IMR-90 (cell line): ENCODE measurements at regions not wholly inside any gene's neighbourhood (a gene's known extent, or its start where the extent isn't known, plus 50 kb on each side); places are given as distances from the start of the nearest gene placed in this dataset.

Source experiments
- ATAC-seq: fragments of 200-7000 bp; cut with Tn5 transposase; 2 replicates; pipeline ENCODE4 v1.9.1; 2020; ENCODE audit warnings: low read depth, mild to moderate bottlenecking, moderate library complexity
- BruUV-seq: library from RNA; stranded (reverse); fragments of 400-500 nt; replicated peaks from 2 replicates; lab custom pipeline; 2021; lab: Mats Ljungman, UMichigan
- CTCF ChIA-PET: fragments of 300-600 bp; formaldehyde crosslinking; extraction: SDS; loops from one replicate; lab custom pipeline; 2021; ENCODE audit warnings: antibody characterized with exemption; lab: Yijun Ruan, JAX
- POLR2A ChIA-PET: fragments of 300-600 bp; sonication (Branson Sonifier 250); formaldehyde crosslinking; loops from one replicate; lab custom pipeline; 2022; ENCODE audit warnings: antibody characterized with exemption; ENCODE audit not compliant: unreplicated experiment; lab: Charles Lee
- DNase-seq: peaks from one replicate; pipeline ENCODE4 v3.0.0; 2013
- H2AFZ ChIP-seq: replicated peaks from 2 replicates; pipeline ENCODE3; 2013; ENCODE audit warnings: low read length, mild to moderate bottlenecking; ENCODE audit not compliant: poor library complexity
- H2AK5ac ChIP-seq: 2 replicates; pipeline ENCODE4 v1.6.1; 2013; ENCODE audit warnings: low read depth, low read length, inconsistent platforms
- H2AK9ac ChIP-seq: replicated peaks from 2 replicates; pipeline ENCODE3; 2013; ENCODE audit warnings: mild to moderate bottlenecking, low read depth, low read length, moderate library complexity; ENCODE audit not compliant: poor library complexity
- H2BK120ac ChIP-seq: 2 replicates; pipeline ENCODE4 v1.6.1; 2013; ENCODE audit warnings: low read depth, low read length, inconsistent platforms
- H2BK15ac ChIP-seq: 3 replicates; pipeline ENCODE4 v1.6.1; 2013; ENCODE audit warnings: low read depth, low read length, inconsistent platforms
- H2BK20ac ChIP-seq: 2 replicates; pipeline ENCODE4 v1.6.1; 2013; ENCODE audit warnings: low read depth, mild to moderate bottlenecking, inconsistent platforms, low read length, moderate library complexity
- H2BK5ac ChIP-seq: 2 replicates; pipeline ENCODE4 v1.6.1; 2013; ENCODE audit warnings: mild to moderate bottlenecking, low read depth, low read length, inconsistent platforms; ENCODE audit not compliant: poor library complexity, severe bottlenecking
- H3K14ac ChIP-seq: replicated peaks from 2 replicates; pipeline ENCODE4 v1.6.1; 2013; ENCODE audit warnings: low read depth, low read length, inconsistent platforms
- H3K18ac ChIP-seq: 2 replicates; pipeline ENCODE4 v1.6.1; 2013; ENCODE audit warnings: low read depth, low read length, control low read depth
- H3K23ac ChIP-seq: 2 replicates; pipeline ENCODE4 v1.6.1; 2013; ENCODE audit warnings: low read depth, low read length, inconsistent platforms
- H3K27ac ChIP-seq: 2 replicates; pipeline ENCODE4 v1.5.1; 2013; ENCODE audit warnings: mild to moderate bottlenecking, control low read depth, low read length; ENCODE audit not compliant: insufficient read depth
- H3K27me3 ChIP-seq: 2 replicates; pipeline ENCODE4 v1.6.1; 2013; ENCODE audit warnings: low read length; ENCODE audit not compliant: control insufficient read depth, insufficient read depth
- H3K36me3 ChIP-seq: 2 replicates; pipeline ENCODE4 v1.6.1; 2013; ENCODE audit warnings: low read length, mixed read lengths; ENCODE audit not compliant: control insufficient read depth, insufficient read depth
- H3K4ac ChIP-seq: 2 replicates; pipeline ENCODE4 v1.6.1; 2013; ENCODE audit warnings: low read depth, low read length, inconsistent platforms
- H3K4me1 ChIP-seq: 2 replicates; pipeline ENCODE4 v1.6.1; 2013; ENCODE audit warnings: low read length, mixed read lengths; ENCODE audit not compliant: control insufficient read depth, insufficient read depth
- H3K4me2 ChIP-seq: 2 replicates; pipeline ENCODE4 v1.6.1; 2013; ENCODE audit warnings: low read depth, mild to moderate bottlenecking, control low read depth, low read length, moderate library complexity
- H3K4me3 ChIP-seq: 2 replicates; pipeline ENCODE4 v1.5.1; 2013; ENCODE audit warnings: low read depth, mild to moderate bottlenecking, control low read depth, low read length, moderate library complexity; ENCODE audit not compliant: insufficient read depth
- H3K56ac ChIP-seq: 2 replicates; pipeline ENCODE4 v1.6.1; 2013; ENCODE audit warnings: low read length, inconsistent platforms; ENCODE audit not compliant: insufficient read depth; ENCODE audit errors: extremely low read depth
- H3K79me1 ChIP-seq, 2 experiments: 2 replicates each; pipeline ENCODE4 v1.6.1; 2013; ENCODE audit warnings: low read length in 2 of 2, inconsistent platforms in 1 of 2, low read depth in 1 of 2
- H3K9ac ChIP-seq: 2 replicates; pipeline ENCODE4 v1.6.1; 2013; ENCODE audit warnings: low read depth, low read length, control low read depth
- H3K9me1 ChIP-seq: 2 replicates; pipeline ENCODE4 v1.6.1; 2013; ENCODE audit warnings: low read length, inconsistent platforms; ENCODE audit not compliant: insufficient read depth
- H3K9me3 ChIP-seq: 2 replicates; pipeline ENCODE4 v1.6.1; 2013; ENCODE audit warnings: low read length; ENCODE audit not compliant: control insufficient read depth, insufficient read depth
- H4K20me1 ChIP-seq: 2 replicates; pipeline ENCODE4 v1.6.1; 2013; ENCODE audit warnings: low read length, inconsistent platforms; ENCODE audit not compliant: insufficient read depth
- H4K5ac ChIP-seq: 2 replicates; pipeline ENCODE4 v1.6.1; 2013; ENCODE audit warnings: mild to moderate bottlenecking, low read depth, low read length, control low read depth
- H4K8ac ChIP-seq, 2 experiments: 2 replicates each; pipeline ENCODE4 v1.6.1; 2013; ENCODE audit warnings: low read depth in 2 of 2, low read length in 2 of 2, control low read depth in 1 of 2, inconsistent platforms in 1 of 2
- H4K91ac ChIP-seq: 2 replicates; pipeline ENCODE4 v1.6.1; 2013; ENCODE audit warnings: low read depth, low read length, inconsistent platforms; ENCODE audit not compliant: insufficient read depth
- BHLHE40 ChIP-seq: fragments of 150-350 bp; IDR thresholded peaks from 2 replicates; pipeline ENCODE4 v1.6.1; 2016; ENCODE audit warnings: mild to moderate bottlenecking, low read depth, low read length
- FOS ChIP-seq: fragments of 150-350 bp; IDR thresholded peaks from 2 replicates; pipeline ENCODE4 v1.6.1; 2016; ENCODE audit warnings: low read depth, low read length
- MAFK ChIP-seq: IDR thresholded peaks from 2 replicates; pipeline ENCODE4 v1.6.1; 2012; ENCODE audit warnings: low read depth, low read length, improper control_type of control experiment
- MXI1 ChIP-seq: IDR thresholded peaks from 2 replicates; pipeline ENCODE4 v1.6.1; 2012; ENCODE audit warnings: low read depth, mild to moderate bottlenecking, low read length, moderate library complexity, borderline replicate concordance
- NFE2L2 ChIP-seq: fragments of 150-350 bp; IDR thresholded peaks from 2 replicates; pipeline ENCODE4 v1.6.1; 2016; ENCODE audit warnings: low read depth, mild to moderate bottlenecking, low read length
- POLR2A ChIP-seq: IDR thresholded peaks from 2 replicates; pipeline ENCODE4 v1.6.1; 2012; ENCODE audit warnings: mild to moderate bottlenecking, low read depth, low read length
- RCOR1 ChIP-seq: IDR thresholded peaks from 2 replicates; pipeline ENCODE4 v1.6.1; 2012; ENCODE audit warnings: mild to moderate bottlenecking, low read length, improper control_type of control experiment; ENCODE audit not compliant: insufficient replicate concordance
- RFX5 ChIP-seq: IDR thresholded peaks from 2 replicates; pipeline ENCODE4 v1.8.0; 2012; ENCODE audit warnings: low read depth, mild to moderate bottlenecking, low read length, moderate library complexity
- SMC3 ChIP-seq: fragments of 150-350 bp; IDR thresholded peaks from 2 replicates; pipeline ENCODE4 v1.6.1; 2016; ENCODE audit warnings: low read depth, mild to moderate bottlenecking, antibody characterized with exemption, low read length, moderate library complexity
- USF2 ChIP-seq: fragments of 150-350 bp; IDR thresholded peaks from 2 replicates; pipeline ENCODE4 v1.6.1; 2017; ENCODE audit warnings: mild to moderate bottlenecking, antibody characterized with exemption, low read length, low read depth
- WGBS, 2 experiments: methylation state at CpG; one replicate each; pipeline versions ENCODE4 v1.1.5 to v1.1.7; 2013; ENCODE audit warnings: missing lambda C conversion rate in 2 of 2; ENCODE audit not compliant: insufficient read length in 1 of 2; ENCODE audit errors: extremely low coverage in 2 of 2; 5-methylcytosine and 5-hydroxymethylcytosine counted together
- dilution Hi-C: fragments of 300-500 bp; cut with HindIII; formaldehyde crosslinking; loops from one replicate; pipeline ENCODE4 v1.14.3; 2018; ENCODE audit warnings: low sequenced_read_pairs; ENCODE audit not compliant: unreplicated experiment
- in situ Hi-C: fragments of 300-500 bp; cut with MboI; formaldehyde crosslinking; loops from 3 replicates; pipeline ENCODE4 v1.14.3; 2019; ENCODE audit warnings: low sequenced_read_pairs, inconsistent platforms, mixed read lengths
- intact Hi-C: fragments of 100-400 bp; cut with micrococcal nuclease; formaldehyde crosslinking; loops from 2 replicates; pipeline ENCODE4 v1.10.0; 2022

GRCh38 chr4:31411565-31411964 is 691.4 kb downstream of the PCDH7 start:
- ChIA-PET CTCF (interaction anchor here (0.5 kb wide), 1 partner anchor 13 kb away, joined by 4 read pairs; no protein-coding TSS in a partner anchor), POLR2A (no interaction called here)
- Histone ChIP-seq H2BK15ac (no peak overlapping the region), H3K18ac (no peak overlapping the region), H4K8ac (no peak overlapping the region), H3K27me3 (no peaks in the 10 kb centered on the region), H3K9me3 (no peaks in the 10 kb centered on the region), H3K79me1 (no peaks in the 10 kb centered on the region), H3K36me3 (no peaks in the 10 kb centered on the region), H2BK5ac (no peak overlapping the region), H4K20me1 (no peaks in the 10 kb centered on the region), H3K4me2 (no peak overlapping the region), H2BK120ac (no peak overlapping the region), H4K5ac (no peak overlapping the region), H2BK20ac (no peak overlapping the region), H3K4ac (no peak overlapping the region), H3K9me1 (no peaks in the 10 kb centered on the region), H3K4me3 (no peak overlapping the region), H3K23ac (no peak overlapping the region), H3K4me1 (no peaks in the 10 kb centered on the region), H2AK9ac (no peak overlapping the region), H2AFZ (no peak overlapping the region), H3K27ac (no peak overlapping the region), H3K56ac (no peak overlapping the region), H4K91ac (no peak overlapping the region), H2AK5ac (no peak overlapping the region), H3K9ac (no peak overlapping the region), H3K14ac (no peak overlapping the region)
- dilution Hi-C loops (no loop called here), in situ Hi-C loops (no loop called here), intact Hi-C loops (no loop called here)
- no CpG with 5 or more reads among the region's 1 CpG for WGBS, 2 experiments
- DNase-seq (no peak), ATAC-seq (no peak)
- TF ChIP-seq MAFK = no peak
- no peak for TF ChIP-seq NFE2L2
- no peak for TF ChIP-seq FOS
- no peak for TF ChIP-seq POLR2A
- no peak for TF ChIP-seq RCOR1
- TF ChIP-seq SMC3 = no peak
- no peak for TF ChIP-seq BHLHE40
- no peak for TF ChIP-seq USF2
- no peak for TF ChIP-seq MXI1
- TF ChIP-seq RFX5 = no peak
- BruUV-seq = no TSS peak
